HL-60 (cell line): ENCODE measurements at regions not wholly inside any gene's neighbourhood (a gene's known extent, or its start where the extent isn't known, plus 50 kb on each side); places are given as distances from the start of the nearest gene placed in this dataset.

ENCODE experiments used
- CTCF ChIP-seq: IDR thresholded peaks from one replicate; pipeline ENCODE4 v1.5.1; 2011; ENCODE audit warnings: low read length, control low read depth, inconsistent platforms; ENCODE audit not compliant: insufficient read depth
- GABPA ChIP-seq: IDR thresholded peaks from 2 replicates; pipeline ENCODE4 v1.6.1; 2012; ENCODE audit warnings: low read depth
- POLR2AphosphoS5 ChIP-seq: IDR thresholded peaks from 2 replicates; pipeline ENCODE4 v1.6.1; 2012; ENCODE audit warnings: low read depth

GRCh38 chr7:42661312-42661711 lies 250.6 kb downstream of the C7orf25 start:
- TF ChIP-seq GABPA (no peak), CTCF (no peak), POLR2AphosphoS5 (no peak)
